Activated CD4-positive, alpha-beta T cell treated with anti-CD3 and anti-CD28 coated beads, Interleukin-2, amount 50 U/mL, for 48 hours (primary cell): ENCODE measurements at regions not wholly inside any gene's neighbourhood (a gene's known extent, or its start where the extent isn't known, plus 50 kb on each side); places are given as distances from the start of the nearest gene placed in this dataset.

Source experiments
- DNase-seq, 2 experiments: peaks; one replicate each; pipeline ENCODE4 v3.0.0-alpha.2; 2020

DNA sequence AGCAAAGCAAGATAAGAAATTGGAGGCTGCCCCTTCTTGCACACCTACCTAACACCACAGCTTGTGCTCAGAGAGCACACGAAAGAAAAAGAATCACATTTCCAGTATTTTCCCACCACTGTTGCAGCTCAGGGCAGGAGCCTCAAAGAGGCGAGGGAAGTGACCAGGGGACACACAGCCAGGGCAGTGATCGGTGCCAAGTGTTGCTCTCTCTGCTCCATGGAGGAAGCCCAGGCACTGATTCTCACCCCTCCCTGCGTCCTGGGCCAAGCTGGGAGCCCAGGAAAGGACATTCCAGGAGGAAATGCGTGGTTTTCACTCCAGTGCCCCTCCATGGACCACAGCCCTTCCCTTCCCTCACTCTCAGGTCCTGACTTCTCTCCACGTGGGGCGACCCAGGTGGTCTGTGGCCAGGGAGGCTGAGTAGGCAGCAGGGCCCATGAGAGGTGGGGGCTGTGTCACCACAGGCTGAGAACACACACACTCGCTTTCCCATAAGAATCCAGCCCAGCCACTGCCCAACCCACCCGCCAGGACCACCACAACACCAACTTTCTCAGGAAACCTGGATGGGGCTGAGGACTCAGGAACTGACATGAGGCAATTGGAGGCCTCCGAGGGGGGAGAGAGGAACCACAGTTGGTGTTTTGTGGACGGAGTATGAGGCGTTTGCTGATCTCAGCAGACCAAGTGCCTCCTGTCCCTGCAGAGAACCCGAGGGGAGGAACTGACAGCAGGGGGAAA is 81.7 kb upstream of the MAFB start:
- no peak for DNase-seq

DNA sequence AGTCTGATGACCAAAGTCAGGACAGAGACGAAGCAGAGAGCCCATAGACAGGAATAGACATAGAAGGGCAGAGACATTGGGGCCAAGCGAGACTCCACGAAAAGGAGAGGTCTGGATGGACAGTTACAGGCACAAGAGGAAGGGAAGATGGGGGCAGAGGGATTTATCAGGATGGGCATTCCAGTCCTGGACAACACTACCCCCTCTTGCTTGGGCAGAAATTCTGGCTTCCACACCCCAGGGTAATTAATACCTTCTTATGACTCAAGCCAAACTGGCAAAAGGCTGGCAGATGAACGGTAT is 82.2 kb upstream of the MAFB start:
- no peak for DNase-seq

DNA sequence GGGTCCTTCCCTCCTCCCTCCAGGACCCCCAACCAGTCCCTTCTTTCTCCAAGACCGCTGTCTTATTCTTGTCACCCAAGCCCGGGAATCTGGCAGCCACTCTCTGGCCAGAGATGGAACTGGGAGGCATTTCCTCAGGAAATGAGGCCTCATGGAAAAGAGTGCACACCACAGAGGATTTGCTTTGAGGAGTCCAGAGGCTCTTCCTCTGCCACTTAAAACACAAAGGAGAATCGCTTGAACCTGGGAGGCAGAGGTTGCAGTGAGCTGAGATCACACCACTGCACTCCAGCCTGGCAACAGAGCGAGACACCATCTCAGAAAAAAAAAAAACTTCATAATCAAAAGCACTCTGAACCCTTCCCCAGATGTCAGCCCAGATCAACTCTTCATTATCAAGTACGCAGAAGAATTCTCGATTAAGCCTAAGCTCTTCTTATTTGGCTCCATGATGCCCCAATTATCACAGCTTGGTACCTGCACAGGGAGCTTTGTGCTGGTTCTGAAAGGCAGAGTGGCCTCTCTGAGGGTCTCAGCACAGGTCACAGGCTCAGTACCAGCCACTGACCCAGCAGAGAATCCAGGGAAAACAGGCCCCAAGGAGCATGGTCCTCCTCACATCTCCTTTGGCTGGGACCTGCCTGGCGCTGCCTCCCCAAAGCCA is 82.9 kb upstream of the MAFB start:
- no peak for DNase-seq

DNA sequence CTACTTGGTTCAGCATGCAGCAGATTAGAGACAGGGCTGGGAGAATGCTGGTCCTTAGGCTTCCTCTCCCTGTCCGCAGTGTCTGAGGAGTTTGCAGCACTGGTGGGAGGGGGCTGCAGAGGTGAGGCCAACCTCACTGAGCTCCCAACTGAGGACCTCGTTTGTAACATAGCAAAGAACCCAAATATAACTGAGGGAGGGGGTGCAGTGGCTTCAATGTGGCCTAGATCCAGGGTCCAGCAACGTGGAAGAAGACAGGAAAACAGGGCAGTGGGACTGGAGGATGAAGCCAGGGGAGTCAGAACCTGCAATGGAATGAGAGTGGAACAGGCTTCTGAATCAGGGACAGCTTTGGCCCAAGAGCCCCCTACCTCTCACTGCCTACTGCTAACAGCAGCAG is 84.3 kb upstream of the MAFB start:
- DNase-seq = no peak

DNA sequence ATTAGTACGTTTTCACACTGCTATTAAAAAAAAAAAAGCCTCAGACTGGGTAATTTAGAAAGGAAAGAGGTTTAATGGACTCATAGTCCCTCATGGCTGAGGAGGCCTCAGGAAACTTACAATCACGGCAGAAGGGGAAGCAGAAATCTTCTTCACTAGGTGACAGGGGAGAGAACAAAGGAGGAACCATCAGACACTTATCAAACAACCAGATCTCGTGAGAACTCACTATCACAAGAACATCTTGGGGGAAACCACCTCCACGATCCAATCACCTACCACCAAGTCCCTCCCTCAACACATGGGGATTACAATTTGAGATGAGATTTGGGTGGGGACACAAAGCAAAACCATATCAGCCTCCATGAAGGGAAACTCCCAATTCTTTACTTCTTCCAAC is 85.2 kb upstream of the MAFB start:
- no peak for DNase-seq

DNA sequence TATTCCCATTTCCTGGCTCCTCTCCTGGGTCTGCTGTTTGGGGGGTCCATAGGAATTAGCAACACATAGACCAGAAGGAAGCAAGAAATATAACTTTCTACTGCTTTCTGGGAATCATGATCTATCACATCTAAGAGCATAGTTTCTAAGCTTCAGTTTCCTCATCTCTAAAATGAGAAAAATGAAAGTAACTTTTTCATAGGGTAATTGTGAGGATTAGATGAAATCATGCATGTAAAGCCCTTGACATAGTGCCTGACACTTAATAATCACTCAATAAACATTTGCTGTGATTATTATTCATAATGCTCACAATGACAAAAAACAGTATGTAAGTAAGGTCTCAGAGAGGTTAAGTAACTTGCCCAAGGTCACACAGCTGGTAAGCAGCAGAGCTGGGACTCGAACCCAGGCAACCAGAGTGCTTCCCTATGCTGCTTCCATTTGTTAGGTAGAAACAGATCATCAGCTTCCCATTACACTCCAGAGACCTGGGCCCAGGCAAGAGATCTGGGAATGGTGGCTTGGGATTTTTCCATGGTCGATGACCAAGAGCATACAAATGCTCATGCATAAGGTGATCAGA is 86.6 kb upstream of the MAFB start:
- no peak for DNase-seq

DNA sequence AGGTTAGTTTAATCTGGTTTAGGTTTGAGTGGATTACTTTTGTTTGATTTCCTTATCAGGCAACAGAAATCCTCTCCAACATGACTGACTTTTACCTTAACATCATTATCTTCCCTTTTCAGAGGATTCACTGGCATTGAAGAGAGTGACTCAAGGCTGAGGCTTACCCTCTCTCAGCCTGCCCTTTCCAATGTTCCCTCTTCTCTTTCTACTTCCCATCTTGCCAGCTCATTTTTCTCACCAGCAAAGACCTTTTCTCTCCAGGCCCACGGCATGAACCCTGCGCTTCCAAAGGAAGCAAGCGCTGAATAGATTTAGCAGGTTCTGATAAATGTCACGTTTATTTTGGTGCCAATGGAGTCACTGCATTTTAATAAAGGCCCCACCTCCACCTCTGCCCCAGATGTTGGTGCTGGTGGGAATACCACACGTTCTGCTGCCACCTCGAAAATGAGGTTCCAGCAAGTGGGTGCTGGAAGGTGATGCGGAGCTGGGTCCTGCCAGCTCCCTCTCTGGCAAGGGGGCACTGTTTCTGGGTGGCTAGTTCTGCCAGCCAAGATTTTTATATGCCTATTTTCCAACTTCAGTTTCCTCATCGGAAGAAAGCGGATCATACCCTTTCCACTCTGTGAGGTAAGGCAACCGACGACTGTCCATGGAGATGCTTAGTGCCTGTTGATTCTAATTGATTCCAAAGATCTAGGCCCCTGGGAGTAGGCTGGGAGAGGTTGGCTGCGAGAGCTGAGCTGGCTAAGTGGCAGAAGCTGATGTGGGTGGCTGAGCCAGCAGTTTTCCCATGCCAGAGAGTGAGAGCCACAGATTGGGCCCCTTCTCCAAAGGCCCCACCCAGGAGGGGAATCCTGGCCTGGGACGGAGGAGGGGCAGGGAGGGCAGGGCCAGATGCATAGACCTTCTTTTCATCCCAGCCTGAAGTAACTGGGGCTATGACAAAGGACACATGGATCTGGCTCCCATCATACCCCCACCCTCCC is 87.7 kb upstream of the MAFB start:
- no peak for DNase-seq

DNA sequence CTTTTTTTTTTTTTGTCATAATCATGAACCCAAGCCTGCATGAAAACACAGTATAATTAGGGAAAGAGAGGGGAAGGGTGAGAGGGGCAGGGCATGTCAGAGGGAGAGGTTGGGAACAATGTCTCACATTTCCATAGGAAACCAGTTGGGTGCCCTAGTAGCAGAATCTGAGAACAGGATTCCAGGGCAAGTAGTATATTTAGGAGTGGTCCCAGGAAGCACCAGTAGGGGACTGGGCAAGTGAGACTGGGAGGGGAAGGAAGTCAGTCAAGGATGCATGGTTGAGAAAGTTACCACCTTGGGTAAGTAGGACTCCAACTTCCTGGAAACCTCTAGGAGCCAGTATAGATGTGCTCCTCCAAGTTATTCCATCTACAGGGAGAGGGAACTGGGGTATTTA is 88.6 kb upstream of the MAFB start:
- no peak for DNase-seq

DNA sequence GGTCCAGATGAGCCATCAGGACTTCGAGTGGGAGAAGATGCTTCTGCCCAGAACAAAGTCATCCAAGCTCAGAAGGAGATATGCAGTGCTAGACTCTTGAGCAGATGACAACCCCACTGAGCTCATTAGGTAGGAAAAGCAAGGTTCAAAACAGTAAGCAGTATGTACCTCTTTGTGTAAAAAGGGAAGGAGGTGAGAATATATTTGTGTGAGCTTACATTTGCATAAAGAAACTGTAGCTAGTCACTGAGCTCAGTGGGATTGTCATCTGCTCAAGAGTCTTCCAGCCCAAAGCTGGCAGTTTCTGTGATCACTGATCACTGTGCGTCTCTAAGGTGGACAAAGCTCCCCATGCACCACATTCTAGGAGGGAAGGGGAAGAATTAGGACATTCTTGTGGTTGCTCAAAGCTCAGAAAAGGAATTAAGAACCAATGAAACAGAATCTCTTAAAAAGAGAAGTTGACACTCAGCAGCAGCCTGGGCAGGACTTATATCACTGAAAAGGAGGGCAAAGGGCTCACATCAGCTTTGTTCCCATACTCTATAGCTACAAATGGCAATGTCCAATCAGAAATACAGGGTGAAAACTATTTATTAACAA is 90.0 kb upstream of the MAFB start:
- DNase-seq = no peak

DNA sequence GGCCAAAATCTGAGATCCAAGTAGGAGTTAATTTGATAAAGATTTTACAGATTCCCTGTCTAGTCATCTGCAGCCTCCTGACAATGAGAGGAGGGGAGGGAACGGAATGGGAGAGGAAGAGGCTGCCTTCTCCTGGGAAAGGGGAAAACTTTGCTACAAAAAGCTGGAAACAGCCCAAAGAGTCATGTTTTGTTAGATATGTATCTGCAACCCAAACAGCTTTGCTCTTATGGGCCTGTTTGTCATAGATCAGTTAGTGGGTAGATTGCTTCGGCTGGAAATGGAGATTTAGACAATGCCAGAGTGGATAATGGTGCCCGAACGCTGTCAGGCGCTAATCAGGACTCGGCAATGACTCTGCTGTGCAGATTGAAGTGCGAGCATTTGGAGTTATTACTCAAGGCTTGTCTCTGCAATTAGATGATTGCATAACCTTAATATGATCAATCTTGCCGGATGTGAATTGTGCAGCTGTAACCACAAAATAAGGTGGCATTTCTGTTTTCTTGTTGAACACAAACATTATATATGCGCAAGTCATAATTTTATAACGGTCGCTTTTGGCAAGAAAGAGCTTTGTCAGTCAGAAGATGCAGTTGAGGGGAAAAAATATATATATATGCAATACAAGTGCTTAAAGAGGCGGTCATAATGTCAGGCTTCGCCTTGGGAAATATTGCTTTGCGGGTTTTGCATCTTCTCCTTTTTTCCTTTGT is 92.4 kb upstream of the MAFB start:
- no peak for DNase-seq

DNA sequence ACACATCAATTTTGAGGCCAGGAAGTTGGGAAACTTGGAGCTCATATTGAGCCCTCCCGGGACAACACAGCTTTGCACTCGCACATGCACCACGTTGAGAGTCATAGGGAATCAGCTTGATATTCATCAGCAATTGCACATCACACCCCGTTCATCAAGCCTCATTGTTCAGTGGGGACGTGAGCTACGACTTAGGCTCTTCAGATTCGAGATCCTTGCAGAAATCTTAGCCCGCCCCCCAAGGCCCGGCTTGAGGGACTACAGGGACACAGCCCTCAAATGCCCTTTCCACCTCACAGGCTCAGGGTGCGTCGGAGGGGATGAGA is 93.0 kb upstream of the MAFB start:
- no peak for DNase-seq

DNA sequence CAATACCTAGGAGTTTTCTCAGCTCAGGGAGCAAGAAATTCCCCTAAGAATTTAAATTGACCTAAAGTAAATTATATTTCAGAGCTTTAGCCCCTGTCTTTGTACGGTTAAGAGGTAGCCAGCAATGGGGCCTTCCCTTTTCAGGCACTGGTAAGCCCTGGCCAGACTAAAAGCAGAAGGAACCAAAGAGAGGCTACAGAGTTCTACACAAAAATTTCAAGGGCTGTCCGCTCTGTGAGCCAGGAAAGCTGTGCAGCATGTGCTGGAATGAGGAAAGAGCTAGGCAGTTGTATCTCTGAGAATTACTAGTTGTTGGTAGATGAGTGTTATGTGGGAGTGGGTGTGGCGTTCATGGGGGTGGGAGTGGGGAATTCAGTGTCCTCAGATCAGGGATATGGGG is 96.3 kb upstream of the MAFB start:
- no peak for DNase-seq

DNA sequence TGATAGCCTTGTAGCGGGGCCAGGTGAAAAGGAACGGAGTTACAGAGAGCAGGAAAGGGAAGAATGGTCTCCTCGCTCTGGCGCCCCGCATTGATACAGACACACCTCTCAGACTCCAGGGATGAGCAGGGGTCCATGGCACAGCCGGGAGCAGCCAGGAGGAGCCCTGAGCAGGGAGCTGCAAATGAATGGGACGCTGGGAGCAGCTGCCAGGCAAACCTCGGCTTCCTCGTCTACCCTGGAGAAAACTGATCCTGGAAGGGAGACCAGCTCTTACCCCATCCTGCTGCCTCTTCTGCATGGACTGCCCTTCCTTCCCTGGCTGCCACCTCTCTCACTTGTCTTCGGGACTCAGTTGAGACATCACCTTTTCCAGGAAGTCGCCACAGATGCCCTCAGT is 97.3 kb upstream of the MAFB start:
- DNase-seq = no peak

DNA sequence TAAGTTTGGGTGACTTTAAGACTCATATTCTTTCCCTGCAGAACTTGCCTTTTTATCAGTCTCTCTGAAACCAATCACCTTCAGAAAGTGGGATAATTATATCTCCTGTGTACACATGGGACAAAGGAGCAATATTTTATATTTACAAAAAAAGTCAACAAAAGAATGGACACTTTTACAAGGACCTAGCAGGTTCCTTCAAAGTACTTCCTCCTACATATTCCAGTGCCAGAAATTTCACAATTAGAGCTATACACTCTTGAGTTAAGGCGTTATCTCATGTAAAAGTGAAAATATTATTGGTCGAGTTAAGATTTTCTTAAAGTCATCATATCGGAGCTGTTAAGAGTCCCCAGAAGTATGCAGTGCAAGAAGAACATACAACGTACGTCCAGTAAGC is 98.9 kb upstream of the MAFB start:
- DNase-seq = no peak

DNA sequence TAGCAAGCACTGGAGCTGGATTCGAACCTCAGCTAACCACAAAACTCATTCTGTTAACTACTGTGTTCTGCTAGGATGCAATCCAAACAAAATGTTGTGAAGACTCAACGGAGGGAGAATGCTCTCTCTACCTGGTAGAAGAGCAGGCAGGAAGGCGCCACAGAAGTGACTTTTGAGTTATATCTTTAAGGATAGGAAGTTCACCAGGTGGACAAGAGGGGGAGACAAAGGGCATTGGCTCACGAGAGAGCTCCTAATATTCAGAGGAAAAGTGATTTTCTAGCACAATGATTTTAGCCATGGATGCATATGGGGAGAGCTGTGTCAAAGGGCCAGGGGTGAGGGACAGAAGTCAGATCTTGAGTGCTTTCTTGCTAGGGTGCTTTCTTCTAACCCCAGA is 108.4 kb upstream of the MAFB start:
- DNase-seq = no peak

DNA sequence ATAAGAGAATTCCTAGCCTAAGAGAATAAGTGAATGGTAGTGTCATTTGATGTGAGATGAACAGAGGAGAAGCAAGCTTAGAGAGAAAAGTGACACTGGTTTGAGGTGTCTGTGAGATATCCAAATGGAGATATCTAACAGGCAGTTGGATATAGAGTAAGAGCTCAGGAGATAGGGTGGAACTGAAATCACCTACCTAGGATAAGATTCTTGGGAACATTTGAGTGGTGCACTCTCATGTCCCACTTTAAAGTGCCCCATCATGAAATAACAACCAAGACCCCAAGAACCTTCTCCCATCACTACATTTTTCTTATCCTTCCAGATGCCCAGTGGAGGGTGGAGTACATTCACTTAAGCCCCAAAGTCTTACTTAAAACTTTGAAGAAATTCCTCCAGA is 109.0 kb upstream of the MAFB start:
- no peak for DNase-seq

DNA sequence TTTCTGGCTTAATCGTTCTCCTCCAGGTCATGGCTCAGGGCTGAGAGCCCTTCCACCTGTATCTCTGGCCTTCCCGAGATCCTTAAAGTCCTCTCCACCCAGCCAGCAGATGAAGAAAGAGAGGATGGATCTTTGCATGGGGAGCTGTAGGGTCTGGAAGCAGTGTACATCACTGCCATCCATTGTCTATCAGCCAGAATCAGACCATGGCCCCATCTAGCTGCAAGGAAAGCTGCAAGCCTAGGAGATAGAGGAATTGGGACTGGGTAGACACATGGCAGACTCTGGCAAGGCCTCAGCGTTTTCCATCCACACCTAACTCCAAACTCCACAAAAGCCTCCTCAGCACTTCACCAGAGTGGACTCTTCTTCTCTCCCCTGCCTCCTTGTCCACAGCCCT is 113.8 kb upstream of the MAFB start:
- DNase-seq = no peak

DNA sequence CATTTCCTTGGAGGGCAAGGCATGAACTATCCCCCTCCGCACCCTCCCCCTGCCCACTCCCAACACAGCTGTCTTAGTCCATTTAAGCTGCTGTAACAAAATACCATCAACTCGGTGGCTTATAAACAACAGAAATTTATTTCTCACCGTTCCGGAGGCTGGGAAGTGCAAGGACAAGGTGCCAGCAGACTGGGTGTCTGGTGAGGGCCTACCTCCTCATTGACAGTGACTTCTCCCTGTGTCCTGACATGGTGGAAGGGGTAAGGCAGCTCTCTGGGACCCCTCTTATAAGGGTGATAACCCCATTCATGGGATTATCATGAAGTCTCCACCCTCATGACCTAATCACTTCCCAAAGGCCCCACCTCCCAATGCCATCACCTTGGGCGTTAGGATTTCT is 114.3 kb upstream of the MAFB start:
- DNase-seq = no peak

DNA sequence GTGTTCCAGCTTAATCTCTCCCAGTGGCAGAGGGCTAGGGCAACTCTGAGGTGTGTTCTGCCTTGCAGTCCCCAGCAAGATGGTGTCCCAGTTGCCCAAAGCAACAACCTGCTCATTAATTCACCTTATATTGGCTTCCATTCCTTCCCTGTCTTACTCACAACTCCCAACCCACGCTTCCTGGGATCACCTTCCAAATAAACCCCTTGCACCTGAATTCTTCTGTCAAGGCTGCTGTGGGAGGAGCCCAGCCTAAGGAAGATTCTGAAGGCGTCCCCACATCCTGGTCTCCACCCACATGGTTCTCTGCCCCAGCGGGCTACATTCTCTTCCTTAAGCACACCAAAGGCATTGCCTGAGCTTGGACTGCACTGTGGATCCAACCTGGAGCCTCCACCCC is 116.6 kb upstream of the MAFB start:
- DNase-seq = no peak

DNA sequence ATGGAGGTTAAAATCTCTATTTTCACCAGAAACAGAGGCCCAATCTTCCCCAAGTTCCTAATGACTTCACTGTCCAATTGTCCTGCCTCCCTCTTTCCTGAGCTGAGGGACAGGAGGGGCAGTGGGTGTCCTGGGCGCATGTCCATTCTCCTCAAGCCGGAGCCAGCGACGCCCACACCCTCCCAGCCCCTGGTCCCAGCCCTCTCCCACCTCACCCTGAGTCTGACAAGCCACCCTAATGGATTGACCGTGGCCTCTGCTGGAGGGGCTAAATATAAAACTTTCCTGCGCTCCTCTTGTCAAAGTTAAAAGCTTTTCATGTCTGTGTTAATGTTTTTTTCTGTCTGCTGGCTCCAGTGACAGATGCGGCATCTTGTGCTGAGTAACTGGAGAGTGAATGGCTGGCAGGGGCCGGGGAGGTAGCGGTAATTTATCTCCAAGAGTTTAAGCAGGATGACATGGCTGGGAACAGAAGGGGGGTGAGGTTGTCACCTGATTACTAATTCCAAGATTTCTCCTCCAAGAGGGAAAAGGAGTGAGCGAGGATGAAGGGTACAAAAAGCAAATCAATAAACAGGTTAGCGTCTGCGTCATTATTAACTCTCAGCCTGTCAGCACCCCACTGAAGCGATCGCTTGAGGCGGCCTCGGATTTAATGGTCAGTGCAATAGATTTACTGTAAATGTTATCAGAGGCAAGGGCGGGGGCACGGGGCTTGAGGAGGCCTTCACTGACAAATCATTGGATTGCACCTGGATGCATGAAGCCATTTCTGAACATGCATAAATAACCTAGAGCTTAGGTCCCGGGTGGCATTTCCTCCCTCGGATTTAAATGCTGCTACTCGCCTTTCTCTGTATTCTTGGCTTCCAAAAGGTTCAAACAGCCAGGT is 118.1 kb upstream of the MAFB start:
- no peak for DNase-seq

DNA sequence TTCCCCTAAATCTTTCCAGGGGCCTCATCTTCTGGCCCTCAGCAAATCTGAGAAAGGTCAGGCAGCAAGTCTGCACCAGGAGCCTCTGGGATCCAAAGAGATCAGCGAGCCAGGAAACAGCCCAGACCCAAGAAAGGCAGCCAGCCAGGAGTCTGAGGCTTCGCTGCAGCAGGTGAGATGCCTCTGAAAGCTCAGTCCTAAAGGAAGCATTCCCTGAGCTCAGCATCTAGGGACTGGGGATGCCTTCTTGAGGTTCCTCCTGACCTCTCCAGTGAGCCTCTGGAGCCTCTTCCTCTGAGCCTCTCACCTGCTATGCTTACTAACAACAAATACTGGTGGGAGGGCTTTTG is 118.8 kb upstream of the MAFB start:
- no peak for DNase-seq

DNA sequence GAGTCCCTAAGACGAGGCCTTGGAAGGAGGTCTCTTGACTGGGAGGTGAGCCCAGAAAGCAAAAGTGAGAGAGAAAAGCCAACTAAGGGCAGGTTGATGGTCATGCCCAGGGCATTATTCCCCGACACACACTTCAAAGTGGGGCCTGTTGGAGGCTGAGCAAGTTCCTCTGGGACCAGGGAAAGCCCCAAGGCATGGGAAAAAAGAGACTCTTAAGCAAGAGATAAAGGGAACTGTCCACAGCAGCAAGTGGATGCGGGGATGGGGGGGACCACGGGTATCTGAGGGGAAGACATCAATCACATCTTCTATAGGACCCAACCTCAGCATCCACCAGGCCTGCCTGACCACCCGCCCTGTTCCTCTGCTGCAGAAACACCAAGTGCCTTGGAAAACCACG is 119.9 kb upstream of the MAFB start:
- DNase-seq = no peak
